ENCODE measurements at regions not wholly inside any gene's neighbourhood (a gene's known extent, or its start where the extent isn't known, plus 50 kb on each side); places are given as distances from the start of the nearest gene placed in this dataset.

- DNase-seq (ENCODE audit: low spot score), result no peak
- Histone ChIP-seq H3K4me1 (ENCODE audit: control insufficient read depth in 4 of 4, insufficient read depth in 4 of 4, low read length in 3 of 4) (peaks cover 0 to 16% (median 13%) of the 10 kb centered on the region in 4 donors), H3K4me3 (ENCODE audit: low read depth in 1 of 3, low read length in 3 of 3) (no peak overlapping the region), H3K27ac (ENCODE audit: low read depth in 1 of 2, low read length in 2 of 2) (no peak overlapping the region), H3K9ac (ENCODE audit: low read depth in 1 of 2, low read length in 2 of 2) (no peak overlapping the region), H3K9me3 (ENCODE audit: control insufficient read depth in 4 of 4, low read length in 3 of 4) (no peaks in the 10 kb centered on the region), H3K27me3 (ENCODE audit: control insufficient read depth in 4 of 4, insufficient read depth in 4 of 4, low read length in 3 of 4) (no peaks in the 10 kb centered on the region), H3K36me3 (ENCODE audit: control insufficient read depth in 4 of 4, insufficient read depth in 3 of 4, low read depth in 1 of 4, low read length in 3 of 4) (no peaks in the 10 kb centered on the region)
- TF ChIP-seq HNF4A (conservative IDR thresholded peaks at IDR 0.05), result peak; percentile 18 to 26
- no peak for TF ChIP-seq HNF4G (IDR thresholded peaks at IDR 0.05)
- peak in 1 of 2 donors; percentile 22 for TF ChIP-seq RXRA (IDR thresholded peaks at IDR 0.05)
Measured at GRCh38 chr15:91411586-91411985, 311.5 kb downstream of the SV2B start.

GRCh38 chr15:91412138-91412928, 312.3 kb downstream of the SV2B start:
- Histone ChIP-seq H3K27me3 (ENCODE audit: control insufficient read depth in 4 of 4, insufficient read depth in 4 of 4, low read length in 3 of 4) (no peaks in the 10 kb centered on the region), H3K27ac (ENCODE audit: low read depth in 1 of 2, low read length in 2 of 2) (no peak overlapping the region), H3K36me3 (ENCODE audit: control insufficient read depth in 4 of 4, insufficient read depth in 3 of 4, low read depth in 1 of 4, low read length in 3 of 4) (no peaks in the 10 kb centered on the region), H3K9ac (ENCODE audit: low read depth in 1 of 2, low read length in 2 of 2) (no peak overlapping the region), H3K4me1 (ENCODE audit: control insufficient read depth in 4 of 4, insufficient read depth in 4 of 4, low read length in 3 of 4) (peaks cover 0 to 16% (median 13%) of the 10 kb centered on the region in 4 donors), H3K9me3 (ENCODE audit: control insufficient read depth in 4 of 4, low read length in 3 of 4) (no peaks in the 10 kb centered on the region), H3K4me3 (ENCODE audit: low read depth in 1 of 3, low read length in 3 of 3) (no peak overlapping the region)
- 14% methylated on average over 5 of the region's 5 CpGs for WGBS
- no peak for DNase-seq (ENCODE audit: low spot score)
- TF ChIP-seq TAF1 (conservative IDR thresholded peaks at IDR 0.05), result no peak
- TF ChIP-seq ZBTB33 (IDR thresholded peaks at IDR 0.05), result no peak
- TF ChIP-seq GABPA (IDR thresholded peaks at IDR 0.05 in 1 of 2, conservative IDR thresholded peaks at IDR 0.05 in 1 of 2), result no peak
- no peak for TF ChIP-seq YY1 (IDR thresholded peaks at IDR 0.05)
- no peak for TF ChIP-seq JUND (IDR thresholded peaks at IDR 0.05)
- no peak for TF ChIP-seq CTCF (IDR thresholded peaks at IDR 0.05; ENCODE audit: low read depth, low read length, missing input control)
- no peak for TF ChIP-seq HNF4A (conservative IDR thresholded peaks at IDR 0.05)
- TF ChIP-seq FOXA1 (IDR thresholded peaks at IDR 0.05), result no peak
- no peak for TF ChIP-seq MAX (IDR thresholded peaks at IDR 0.05)
- TF ChIP-seq SP1 (IDR thresholded peaks at IDR 0.05), result no peak
- no peak for TF ChIP-seq ATF3 (IDR thresholded peaks at IDR 0.05)
- no peak for TF ChIP-seq RXRA (IDR thresholded peaks at IDR 0.05)
- TF ChIP-seq EGR1 (IDR thresholded peaks at IDR 0.05; ENCODE audit: low read depth in 2 of 2), result no peak
- TF ChIP-seq HNF4G (IDR thresholded peaks at IDR 0.05), result no peak
- TF ChIP-seq REST (IDR thresholded peaks at IDR 0.05), result no peak
